Liver (tissue), 8 donors: ENCODE measurements at regions not wholly inside any gene's neighbourhood (a gene's known extent, or its start where the extent isn't known, plus 50 kb on each side); places are given as distances from the start of the nearest gene placed in this dataset.

ENCODE experiments used
- DNase-seq: peaks from one replicate; pipeline ENCODE4 v3.0.0-alpha.2; 2017; ENCODE audit warnings: low spot score
- H3K27ac ChIP-seq, 2 donors: one replicate each; pipeline ENCODE4 v1.7.0; 2013; ENCODE audit warnings: inconsistent platforms in 2 of 2, low read length in 2 of 2, control low read depth in 1 of 2, low read depth in 1 of 2, mild to moderate bottlenecking in 1 of 2
- H3K27me3 ChIP-seq, 4 donors: one replicate each; pipeline versions ENCODE4 v1.6.1 to v1.7.0; 2013; ENCODE audit warnings: low read length in 3 of 4, inconsistent platforms in 1 of 4, mild to moderate bottlenecking in 1 of 4, moderate library complexity in 1 of 4; ENCODE audit not compliant: control insufficient read depth in 4 of 4, insufficient read depth in 4 of 4
- H3K36me3 ChIP-seq, 4 donors: one replicate each; pipeline versions ENCODE4 v1.6.1 to v1.7.0; 2013; ENCODE audit warnings: low read length in 3 of 4, mild to moderate bottlenecking in 3 of 4, low read depth in 1 of 4, moderate library complexity in 1 of 4; ENCODE audit not compliant: control insufficient read depth in 4 of 4, insufficient read depth in 3 of 4
- H3K4me1 ChIP-seq, 4 donors: one replicate each; pipeline versions ENCODE4 v1.6.1 to v1.7.0; 2013; ENCODE audit warnings: low read length in 3 of 4, mild to moderate bottlenecking in 3 of 4, moderate library complexity in 1 of 4; ENCODE audit not compliant: control insufficient read depth in 4 of 4, insufficient read depth in 4 of 4
- H3K4me3 ChIP-seq, 3 donors: one replicate each; pipeline versions ENCODE4 v1.6.1 to v1.7.0; 2013; ENCODE audit warnings: low read length in 3 of 3, control low read depth in 1 of 3, low read depth in 1 of 3, mild to moderate bottlenecking in 1 of 3
- H3K9ac ChIP-seq, 2 donors: one replicate each; pipeline ENCODE4 v1.7.0; 2013; ENCODE audit warnings: low read length in 2 of 2, mild to moderate bottlenecking in 2 of 2, moderate library complexity in 2 of 2, control low read depth in 1 of 2, low read depth in 1 of 2
- H3K9me3 ChIP-seq, 4 donors: one replicate each; pipeline versions ENCODE4 v1.6.1 to v1.7.0; 2013; ENCODE audit warnings: low read length in 3 of 4; ENCODE audit not compliant: control insufficient read depth in 4 of 4
- EGR1 ChIP-seq, 2 donors: IDR thresholded peaks; 2 replicates each; pipeline ENCODE4 v1.6.1; 2016 to 2018; ENCODE audit warnings: antibody characterized with exemption in 2 of 2, low read depth in 2 of 2
- FOXA1 ChIP-seq: IDR thresholded peaks from 2 replicates; pipeline ENCODE4 v1.6.1; 2016; ENCODE audit warnings: antibody characterized with exemption
- FOXA2 ChIP-seq: IDR thresholded peaks from 2 replicates; pipeline ENCODE4 v1.6.1; 2016; ENCODE audit warnings: antibody characterized with exemption
- GABPA ChIP-seq, 2 donors: IDR thresholded peaks in 1 of 2; conservative IDR thresholded peaks in 1 of 2; 2 replicates each; pipeline ENCODE4 v1.6.1; 2016; ENCODE audit warnings: antibody characterized with exemption in 2 of 2, mild to moderate bottlenecking in 1 of 2, moderate library complexity in 1 of 2
- HNF4A ChIP-seq, 2 donors: conservative IDR thresholded peaks; 2 replicates each; pipeline ENCODE4 v1.6.1; 2016; ENCODE audit warnings: antibody characterized with exemption in 2 of 2, mild to moderate bottlenecking in 2 of 2
- HNF4G ChIP-seq: IDR thresholded peaks from 2 replicates; pipeline ENCODE4 v1.6.1; 2016; ENCODE audit warnings: antibody characterized with exemption
- JUND ChIP-seq, 2 donors: IDR thresholded peaks; 2 replicates each; pipeline ENCODE4 v1.6.1; 2016; ENCODE audit warnings: antibody characterized with exemption in 2 of 2
- NR2F2 ChIP-seq: IDR thresholded peaks from 2 replicates; pipeline ENCODE4 v1.6.1; 2016; ENCODE audit warnings: antibody characterized with exemption
- RAD21 ChIP-seq, 2 donors: IDR thresholded peaks; 2 replicates each; pipeline ENCODE4 v1.6.1; 2016; ENCODE audit warnings: antibody characterized with exemption in 2 of 2, mild to moderate bottlenecking in 2 of 2
- RXRA ChIP-seq, 2 donors: IDR thresholded peaks; 2 replicates each; pipeline ENCODE4 v1.6.1; 2017 to 2018; ENCODE audit warnings: antibody characterized with exemption in 2 of 2, mild to moderate bottlenecking in 1 of 2
- SP1 ChIP-seq: IDR thresholded peaks from 2 replicates; pipeline ENCODE4 v1.6.1; 2018; ENCODE audit warnings: antibody characterized with exemption, mild to moderate bottlenecking
- TAF1 ChIP-seq: conservative IDR thresholded peaks from 2 replicates; pipeline ENCODE4 v1.6.1; 2016; ENCODE audit warnings: antibody characterized with exemption, mild to moderate bottlenecking
- YY1 ChIP-seq: IDR thresholded peaks from 2 replicates; pipeline ENCODE4 v1.6.1; 2016; ENCODE audit warnings: antibody characterized with exemption, mild to moderate bottlenecking
- WGBS: extraction: QIAGEN DNeasy Blood & Tissue Kit; methylation state at CpG from one replicate; pipeline ENCODE4 v1.1.7; 2013; 5-methylcytosine and 5-hydroxymethylcytosine counted together
- TF ChIP-seq, protein P1 (sequence below): IDR thresholded peaks from 2 replicates; pipeline ENCODE4 v1.6.1; 2016; ENCODE audit warnings: antibody characterized with exemption, mild to moderate bottlenecking
- TF ChIP-seq, protein P2 (sequence below): IDR thresholded peaks from 2 replicates; pipeline ENCODE4 v1.6.1; 2016; ENCODE audit warnings: antibody characterized with exemption
- TF ChIP-seq, protein P3 (sequence below): IDR thresholded peaks from 2 replicates; pipeline ENCODE4 v1.6.1; 2016; ENCODE audit warnings: antibody characterized with exemption
- TF ChIP-seq, protein P4 (sequence below): fragments of 150-350 bp; IDR thresholded peaks from 2 replicates; pipeline ENCODE4 v1.5.1; 2017; ENCODE audit warnings: improper control_type of control experiment, low read depth, low read length; ENCODE audit not compliant: missing input control
- TF ChIP-seq, protein P5 (sequence below): IDR thresholded peaks from 2 replicates; pipeline ENCODE4 v1.6.1; 2016; ENCODE audit warnings: antibody characterized with exemption
- donor health status: healthy.
- donor health status: healthy.
- donor health status: healthy.
- donor health status: healthy.
- donor health status: healthy.

DNA sequence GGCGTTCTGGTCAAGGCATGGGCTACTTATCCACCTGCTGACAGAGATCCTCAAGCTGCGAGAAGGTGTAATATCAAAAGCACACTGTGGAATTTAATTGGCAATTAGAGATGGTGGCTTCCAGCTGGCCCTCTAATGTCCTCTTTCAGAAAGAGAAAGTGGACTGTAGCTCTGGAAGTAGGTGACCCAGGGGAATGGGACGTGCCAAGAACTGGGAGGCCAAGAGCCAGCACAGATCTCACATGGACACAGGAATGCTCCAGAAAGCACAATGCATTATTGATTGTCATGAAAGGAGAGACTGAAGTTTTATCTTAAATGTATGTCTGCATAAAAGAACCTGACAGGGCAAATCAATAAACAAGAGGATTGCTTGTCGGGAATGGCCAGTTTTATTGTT is 198.6 kb upstream of the CDH4 start:
- Histone ChIP-seq H3K9me3 (peaks cover 0 to 2% (median 0%) of the 10 kb centered on the region in 4 donors), H3K4me3 (no peak overlapping the region), H3K27ac (no peak overlapping the region), H3K4me1 (no peaks in the 10 kb centered on the region), H3K27me3 (peaks cover 0 to 2% (median 0%) of the 10 kb centered on the region in 4 donors), H3K9ac (no peak overlapping the region), H3K36me3 (no peaks in the 10 kb centered on the region)
- TF ChIP-seq JUND (IDR thresholded peaks at IDR 0.05): no peak
- TF ChIP-seq YY1: no peak
- TF ChIP-seq, protein P1, sequence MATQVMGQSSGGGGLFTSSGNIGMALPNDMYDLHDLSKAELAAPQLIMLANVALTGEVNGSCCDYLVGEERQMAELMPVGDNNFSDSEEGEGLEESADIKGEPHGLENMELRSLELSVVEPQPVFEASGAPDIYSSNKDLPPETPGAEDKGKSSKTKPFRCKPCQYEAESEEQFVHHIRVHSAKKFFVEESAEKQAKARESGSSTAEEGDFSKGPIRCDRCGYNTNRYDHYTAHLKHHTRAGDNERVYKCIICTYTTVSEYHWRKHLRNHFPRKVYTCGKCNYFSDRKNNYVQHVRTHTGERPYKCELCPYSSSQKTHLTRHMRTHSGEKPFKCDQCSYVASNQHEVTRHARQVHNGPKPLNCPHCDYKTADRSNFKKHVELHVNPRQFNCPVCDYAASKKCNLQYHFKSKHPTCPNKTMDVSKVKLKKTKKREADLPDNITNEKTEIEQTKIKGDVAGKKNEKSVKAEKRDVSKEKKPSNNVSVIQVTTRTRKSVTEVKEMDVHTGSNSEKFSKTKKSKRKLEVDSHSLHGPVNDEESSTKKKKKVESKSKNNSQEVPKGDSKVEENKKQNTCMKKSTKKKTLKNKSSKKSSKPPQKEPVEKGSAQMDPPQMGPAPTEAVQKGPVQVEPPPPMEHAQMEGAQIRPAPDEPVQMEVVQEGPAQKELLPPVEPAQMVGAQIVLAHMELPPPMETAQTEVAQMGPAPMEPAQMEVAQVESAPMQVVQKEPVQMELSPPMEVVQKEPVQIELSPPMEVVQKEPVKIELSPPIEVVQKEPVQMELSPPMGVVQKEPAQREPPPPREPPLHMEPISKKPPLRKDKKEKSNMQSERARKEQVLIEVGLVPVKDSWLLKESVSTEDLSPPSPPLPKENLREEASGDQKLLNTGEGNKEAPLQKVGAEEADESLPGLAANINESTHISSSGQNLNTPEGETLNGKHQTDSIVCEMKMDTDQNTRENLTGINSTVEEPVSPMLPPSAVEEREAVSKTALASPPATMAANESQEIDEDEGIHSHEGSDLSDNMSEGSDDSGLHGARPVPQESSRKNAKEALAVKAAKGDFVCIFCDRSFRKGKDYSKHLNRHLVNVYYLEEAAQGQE: no peak
- WGBS: 64% methylated on average over 4 of the region's 4 CpGs
- DNase-seq: no peak

DNA sequence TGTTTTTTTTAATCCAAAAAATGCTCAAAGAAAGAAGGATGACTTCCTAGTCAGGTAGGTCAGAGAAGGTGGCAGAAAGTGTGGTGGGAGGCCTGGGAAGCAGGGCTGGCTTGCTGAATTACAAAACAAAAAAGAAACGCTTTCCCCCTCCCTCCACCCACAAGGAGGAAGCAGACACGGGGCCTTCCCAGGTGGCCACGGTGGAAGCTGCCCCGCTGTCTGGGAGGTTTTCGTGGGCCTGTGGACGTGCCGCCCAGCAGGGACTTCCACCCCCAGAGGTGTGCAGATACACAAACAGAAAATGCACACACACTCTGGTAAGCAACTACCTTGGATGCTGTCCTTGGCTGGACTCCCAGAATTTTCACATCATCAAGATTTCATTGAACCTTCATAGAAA is 198.2 kb upstream of the CDH4 start:
- Histone ChIP-seq H3K9me3 (peaks cover 0 to under 1% (median 0%) of the 10 kb centered on the region in 4 donors), H3K9ac (no peak overlapping the region), H3K27me3 (peaks cover 0 to 2% (median 0%) of the 10 kb centered on the region in 4 donors), H3K4me3 (no peak overlapping the region), H3K36me3 (no peaks in the 10 kb centered on the region), H3K4me1 (no peaks in the 10 kb centered on the region), H3K27ac (no peak overlapping the region)
- no peak for DNase-seq
- WGBS: 60% methylated on average over 7 of the region's 7 CpGs
- TF ChIP-seq RAD21 (IDR thresholded peaks at IDR 0.05) (no peak), NR2F2 (no peak), RXRA (IDR thresholded peaks at IDR 0.05) (no peak), EGR1 (IDR thresholded peaks at IDR 0.05; ENCODE audit: low read depth in 2 of 2) (no peak), JUND (IDR thresholded peaks at IDR 0.05) (no peak), FOXA1 (no peak), YY1 (no peak), FOXA2 (no peak), GABPA (IDR thresholded peaks at IDR 0.05 in 1 of 2, conservative IDR thresholded peaks at IDR 0.05 in 1 of 2) (no peak), HNF4G (no peak), HNF4A (conservative IDR thresholded peaks at IDR 0.05) (no peak), TAF1 (no peak), SP1 (no peak)
- TF ChIP-seq, protein P2, sequence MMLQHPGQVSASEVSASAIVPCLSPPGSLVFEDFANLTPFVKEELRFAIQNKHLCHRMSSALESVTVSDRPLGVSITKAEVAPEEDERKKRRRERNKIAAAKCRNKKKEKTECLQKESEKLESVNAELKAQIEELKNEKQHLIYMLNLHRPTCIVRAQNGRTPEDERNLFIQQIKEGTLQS: no peak
- TF ChIP-seq, protein P3, sequence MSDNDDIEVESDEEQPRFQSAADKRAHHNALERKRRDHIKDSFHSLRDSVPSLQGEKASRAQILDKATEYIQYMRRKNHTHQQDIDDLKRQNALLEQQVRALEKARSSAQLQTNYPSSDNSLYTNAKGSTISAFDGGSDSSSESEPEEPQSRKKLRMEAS: no peak
- TF ChIP-seq, protein P4, sequence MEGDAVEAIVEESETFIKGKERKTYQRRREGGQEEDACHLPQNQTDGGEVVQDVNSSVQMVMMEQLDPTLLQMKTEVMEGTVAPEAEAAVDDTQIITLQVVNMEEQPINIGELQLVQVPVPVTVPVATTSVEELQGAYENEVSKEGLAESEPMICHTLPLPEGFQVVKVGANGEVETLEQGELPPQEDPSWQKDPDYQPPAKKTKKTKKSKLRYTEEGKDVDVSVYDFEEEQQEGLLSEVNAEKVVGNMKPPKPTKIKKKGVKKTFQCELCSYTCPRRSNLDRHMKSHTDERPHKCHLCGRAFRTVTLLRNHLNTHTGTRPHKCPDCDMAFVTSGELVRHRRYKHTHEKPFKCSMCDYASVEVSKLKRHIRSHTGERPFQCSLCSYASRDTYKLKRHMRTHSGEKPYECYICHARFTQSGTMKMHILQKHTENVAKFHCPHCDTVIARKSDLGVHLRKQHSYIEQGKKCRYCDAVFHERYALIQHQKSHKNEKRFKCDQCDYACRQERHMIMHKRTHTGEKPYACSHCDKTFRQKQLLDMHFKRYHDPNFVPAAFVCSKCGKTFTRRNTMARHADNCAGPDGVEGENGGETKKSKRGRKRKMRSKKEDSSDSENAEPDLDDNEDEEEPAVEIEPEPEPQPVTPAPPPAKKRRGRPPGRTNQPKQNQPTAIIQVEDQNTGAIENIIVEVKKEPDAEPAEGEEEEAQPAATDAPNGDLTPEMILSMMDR: no peak
- TF ChIP-seq, protein P5, sequence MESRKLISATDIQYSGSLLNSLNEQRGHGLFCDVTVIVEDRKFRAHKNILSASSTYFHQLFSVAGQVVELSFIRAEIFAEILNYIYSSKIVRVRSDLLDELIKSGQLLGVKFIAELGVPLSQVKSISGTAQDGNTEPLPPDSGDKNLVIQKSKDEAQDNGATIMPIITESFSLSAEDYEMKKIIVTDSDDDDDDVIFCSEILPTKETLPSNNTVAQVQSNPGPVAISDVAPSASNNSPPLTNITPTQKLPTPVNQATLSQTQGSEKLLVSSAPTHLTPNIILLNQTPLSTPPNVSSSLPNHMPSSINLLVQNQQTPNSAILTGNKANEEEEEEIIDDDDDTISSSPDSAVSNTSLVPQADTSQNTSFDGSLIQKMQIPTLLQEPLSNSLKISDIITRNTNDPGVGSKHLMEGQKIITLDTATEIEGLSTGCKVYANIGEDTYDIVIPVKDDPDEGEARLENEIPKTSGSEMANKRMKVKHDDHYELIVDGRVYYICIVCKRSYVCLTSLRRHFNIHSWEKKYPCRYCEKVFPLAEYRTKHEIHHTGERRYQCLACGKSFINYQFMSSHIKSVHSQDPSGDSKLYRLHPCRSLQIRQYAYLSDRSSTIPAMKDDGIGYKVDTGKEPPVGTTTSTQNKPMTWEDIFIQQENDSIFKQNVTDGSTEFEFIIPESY: no peak
- TF ChIP-seq, protein P1: no peak
